ENCODE measurements at regions not wholly inside any gene's neighbourhood (a gene's known extent, or its start where the extent isn't known, plus 50 kb on each side); places are given as distances from the start of the nearest gene placed in this dataset.

GRCh38 chr2:150225030-150225429 lies 262.4 kb downstream of the RND3 start:
- POLR2A ChIA-PET (ENCODE audit: low non-redundant PET), result no interaction called here
- DNase-seq (ENCODE audit: low spot score), result no peak
- no peak overlapping the region for H3K27ac ChIP-seq
- CTCF ChIA-PET, result no interaction called here
- no peak for TF ChIP-seq CTCF (conservative IDR thresholded peaks at IDR 0.05; ENCODE audit: low read depth)

GRCh38 chr2:150224321-150224720 lies 263.1 kb downstream of the RND3 start:
- H3K27ac ChIP-seq, result no peak overlapping the region
- ChIA-PET POLR2A (ENCODE audit: low non-redundant PET) (no interaction called here), CTCF (interaction anchor here (0.6 kb wide), 1 partner anchor 10 kb away, joined by 3 read pairs; no protein-coding TSS in a partner anchor)
- TF ChIP-seq CTCF (conservative IDR thresholded peaks at IDR 0.05; ENCODE audit: low read depth), result no peak
- no peak for DNase-seq (ENCODE audit: low spot score)

- ChIA-PET POLR2A (ENCODE audit: low non-redundant PET) (no interaction called here), CTCF (no interaction called here)
- no peak overlapping the region for H3K27ac ChIP-seq
- TF ChIP-seq CTCF (conservative IDR thresholded peaks at IDR 0.05; ENCODE audit: low read depth), result no peak
- no peak for DNase-seq (ENCODE audit: low spot score)
Measured at GRCh38 chr2:150222942-150223341, 264.5 kb downstream of the RND3 start.

GRCh38 chr2:150222379-150222778 lies 265.1 kb downstream of the RND3 start:
- H3K27ac ChIP-seq, result no peak overlapping the region
- ChIA-PET CTCF (no interaction called here), POLR2A (ENCODE audit: low non-redundant PET) (no interaction called here)
- TF ChIP-seq CTCF (conservative IDR thresholded peaks at IDR 0.05; ENCODE audit: low read depth), result no peak
- DNase-seq (ENCODE audit: low spot score), result no peak

- TF ChIP-seq CTCF (conservative IDR thresholded peaks at IDR 0.05; ENCODE audit: low read depth), result no peak
- DNase-seq (ENCODE audit: low spot score), result no peak
- H3K27ac ChIP-seq, result no peak overlapping the region
- CTCF ChIA-PET, result no interaction called here
- POLR2A ChIA-PET (ENCODE audit: low non-redundant PET), result no interaction called here
Measured at GRCh38 chr2:150219861-150220260, 267.6 kb downstream of the RND3 start.

GRCh38 chr2:150215041-150215440 lies 272.4 kb downstream of the RND3 start:
- ChIA-PET CTCF (no interaction called here), POLR2A (ENCODE audit: low non-redundant PET) (no interaction called here)
- no peak for TF ChIP-seq CTCF (conservative IDR thresholded peaks at IDR 0.05; ENCODE audit: low read depth)
- DNase-seq (ENCODE audit: low spot score), result no peak
- H3K27ac ChIP-seq, result no peak overlapping the region

- ChIA-PET POLR2A (ENCODE audit: low non-redundant PET) (no interaction called here), CTCF (interaction anchor here (0.6 kb wide), 1 partner anchor 15 kb away, joined by 3 read pairs; no protein-coding TSS in a partner anchor)
- TF ChIP-seq CTCF (conservative IDR thresholded peaks at IDR 0.05; ENCODE audit: low read depth), result no peak
- H3K27ac ChIP-seq, result no peak overlapping the region
- no peak for DNase-seq (ENCODE audit: low spot score)
Measured at GRCh38 chr2:150214626-150215025, 272.8 kb downstream of the RND3 start.

All from RWPE1 (cell line).